ENCODE measurements at regions not wholly inside any gene's neighbourhood (a gene's known extent, or its start where the extent isn't known, plus 50 kb on each side); places are given as distances from the start of the nearest gene placed in this dataset.

- Histone ChIP-seq H3K9ac (ENCODE audit: insufficient read length, low read depth) (no peak overlapping the region), H3K36me3 (ENCODE audit: insufficient read depth, insufficient read length, low read length) (no peaks in the 10 kb centered on the region)
- no peak for TF ChIP-seq YY1 (IDR thresholded peaks at IDR 0.05; ENCODE audit: insufficient read depth, insufficient read length)
- TF ChIP-seq ZNF274 (IDR thresholded peaks at IDR 0.05; ENCODE audit: low read depth, low read length), result no peak
- no peak for TF ChIP-seq SUZ12 (IDR thresholded peaks at IDR 0.05; ENCODE audit: extremely low read depth, insufficient read depth, insufficient read length)
Observed at GRCh38 chr5:96115147-96115807, 153.6 kb upstream of the ELL2 start.

DNA sequence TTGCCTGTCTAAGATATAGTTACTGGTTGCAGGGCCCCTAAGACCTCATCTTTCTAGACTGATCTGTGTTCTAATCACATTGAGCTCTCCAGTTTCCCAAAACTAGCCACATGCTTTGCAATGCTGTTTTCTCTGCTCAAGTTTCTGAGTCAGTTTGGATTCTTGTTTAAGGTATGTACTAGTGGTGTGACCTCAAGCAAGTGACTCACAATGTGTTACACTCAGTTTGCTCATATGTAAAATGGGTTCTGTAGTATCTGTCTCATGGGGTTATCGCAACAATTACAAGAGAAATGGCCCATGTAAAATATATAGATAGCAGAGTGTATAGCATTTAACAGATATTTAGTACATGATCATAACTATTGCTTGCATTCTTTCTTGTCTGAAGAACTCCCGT is 153.1 kb upstream of the ELL2 start:
- no peak for DNase-seq (ENCODE audit: low read depth, low spot score)
- Histone ChIP-seq H3K27me3 (ENCODE audit: insufficient read depth, insufficient read length) (no peaks in the 10 kb centered on the region), H3K9me3 (ENCODE audit: insufficient read depth, low read length) (no peaks in the 10 kb centered on the region), H3K4me3 (ENCODE audit: insufficient read length, low read depth) (no peak overlapping the region), H3K4me1 (ENCODE audit: insufficient read depth, insufficient read length) (no peaks in the 10 kb centered on the region), H3K36me3 (ENCODE audit: insufficient read depth, insufficient read length, low read length) (no peaks in the 10 kb centered on the region), H3K9ac (ENCODE audit: insufficient read length, low read depth) (no peak overlapping the region)
- TF ChIP-seq ZNF274 (IDR thresholded peaks at IDR 0.05; ENCODE audit: low read depth, low read length), result no peak
- no peak for TF ChIP-seq YY1 (IDR thresholded peaks at IDR 0.05; ENCODE audit: insufficient read depth, insufficient read length)
- no peak for TF ChIP-seq SUZ12 (IDR thresholded peaks at IDR 0.05; ENCODE audit: extremely low read depth, insufficient read depth, insufficient read length)

More at GRCh38 chr5:96115147-96115807, 153.6 kb upstream of the ELL2 start:
- Histone ChIP-seq H3K4me3 (ENCODE audit: insufficient read length, low read depth) (no peak overlapping the region), H3K4me1 (ENCODE audit: insufficient read depth, insufficient read length) (no peaks in the 10 kb centered on the region), H3K27me3 (ENCODE audit: insufficient read depth, insufficient read length) (no peaks in the 10 kb centered on the region), H3K9me3 (ENCODE audit: insufficient read depth, low read length) (no peaks in the 10 kb centered on the region)
- no peak for DNase-seq (ENCODE audit: low read depth, low spot score)

- Histone ChIP-seq H3K9me3 (ENCODE audit: insufficient read depth, low read length) (peaks cover 4% of the 10 kb centered on the region; the same call in 1 of the 2 replicates), H3K36me3 (ENCODE audit: insufficient read depth, insufficient read length, low read length) (no peaks in the 10 kb centered on the region), H3K27me3 (ENCODE audit: insufficient read depth, insufficient read length) (no peaks in the 10 kb centered on the region), H3K9ac (ENCODE audit: insufficient read length, low read depth) (no peak overlapping the region), H3K4me1 (ENCODE audit: insufficient read depth, insufficient read length) (no peaks in the 10 kb centered on the region), H3K4me3 (ENCODE audit: insufficient read length, low read depth) (no peak overlapping the region)
- no peak for TF ChIP-seq SUZ12 (IDR thresholded peaks at IDR 0.05; ENCODE audit: extremely low read depth, insufficient read depth, insufficient read length)
- TF ChIP-seq ZNF274 (IDR thresholded peaks at IDR 0.05; ENCODE audit: low read depth, low read length), result no peak
- no peak for TF ChIP-seq YY1 (IDR thresholded peaks at IDR 0.05; ENCODE audit: insufficient read depth, insufficient read length)
- no peak for DNase-seq (ENCODE audit: low read depth, low spot score)
Observed at GRCh38 chr5:96113170-96113939, 151.7 kb upstream of the ELL2 start.

DNA sequence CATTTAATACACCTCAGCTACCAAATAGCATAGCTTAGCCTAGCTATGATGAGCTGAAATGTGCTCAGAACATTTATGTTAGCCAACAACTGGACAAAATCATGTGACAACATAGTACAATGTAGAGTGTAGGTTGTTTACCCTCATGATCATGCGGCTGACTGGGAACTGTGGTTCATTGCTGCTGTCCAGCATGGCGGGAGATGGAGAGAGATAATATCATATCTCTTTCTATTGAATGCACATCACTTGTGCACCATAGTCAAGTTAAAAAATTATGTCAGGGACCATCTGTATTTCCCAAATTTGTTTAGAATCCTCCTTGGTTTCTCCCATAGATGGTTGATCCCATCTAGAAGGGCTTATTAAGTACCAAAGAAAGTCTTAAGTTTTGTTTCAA is 151.1 kb upstream of the ELL2 start:
- H3K4me3 ChIP-seq (ENCODE audit: insufficient read length, low read depth), result no peak overlapping the region
- H3K4me1 ChIP-seq (ENCODE audit: insufficient read depth, insufficient read length), result no peaks in the 10 kb centered on the region
- TF ChIP-seq ZNF274 (IDR thresholded peaks at IDR 0.05; ENCODE audit: low read depth, low read length) (no peak), SUZ12 (IDR thresholded peaks at IDR 0.05; ENCODE audit: extremely low read depth, insufficient read depth, insufficient read length) (no peak), YY1 (IDR thresholded peaks at IDR 0.05; ENCODE audit: insufficient read depth, insufficient read length) (no peak)
- H3K9ac ChIP-seq (ENCODE audit: insufficient read length, low read depth), result no peak overlapping the region
- peaks cover 4% of the 10 kb centered on the region; the same call in 1 of the 2 replicates for H3K9me3 ChIP-seq (ENCODE audit: insufficient read depth, low read length)
- no peaks in the 10 kb centered on the region for H3K36me3 ChIP-seq (ENCODE audit: insufficient read depth, insufficient read length, low read length)
- H3K27me3 ChIP-seq (ENCODE audit: insufficient read depth, insufficient read length), result no peaks in the 10 kb centered on the region
- DNase-seq (ENCODE audit: low read depth, low spot score), result no peak

DNA sequence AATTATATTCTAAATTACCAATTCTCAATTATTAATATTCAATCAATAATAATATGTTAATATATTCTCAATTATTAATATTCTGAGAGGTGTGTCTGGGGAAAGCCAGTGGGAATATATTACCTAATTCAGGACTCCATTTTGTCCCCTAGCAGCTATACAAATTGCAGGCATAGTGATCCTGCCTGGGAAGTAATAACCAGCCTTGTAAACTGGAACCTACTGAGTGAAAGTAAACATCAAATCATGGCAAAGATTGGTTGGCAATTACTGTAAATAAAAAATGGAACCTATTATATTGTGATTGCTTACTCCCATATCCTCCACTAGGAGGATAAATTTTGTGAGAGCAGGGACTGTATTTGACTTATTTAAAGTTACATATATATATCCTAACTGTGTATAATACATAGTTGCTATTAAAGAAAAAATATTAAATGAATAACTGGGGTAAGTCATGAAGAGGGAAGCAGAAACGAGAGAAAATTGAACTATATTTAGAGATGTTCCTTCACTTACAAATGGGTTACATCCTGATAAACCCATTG is 150.5 kb upstream of the ELL2 start:
- H3K9me3 ChIP-seq (ENCODE audit: insufficient read depth, low read length), result peaks cover 4% of the 10 kb centered on the region; the same call in 1 of the 2 replicates
- DNase-seq (ENCODE audit: low read depth, low spot score), result no peak

GRCh38 chr5:96111080-96111756 is 149.6 kb upstream of the ELL2 start:
- H3K4me1 ChIP-seq (ENCODE audit: insufficient read depth, insufficient read length), result no peaks in the 10 kb centered on the region
- H3K9ac ChIP-seq (ENCODE audit: insufficient read length, low read depth), result no peak overlapping the region
- no peak for DNase-seq (ENCODE audit: low read depth, low spot score)
- no peak for TF ChIP-seq ZNF274 (IDR thresholded peaks at IDR 0.05; ENCODE audit: low read depth, low read length)
- TF ChIP-seq YY1 (IDR thresholded peaks at IDR 0.05; ENCODE audit: insufficient read depth, insufficient read length), result no peak
- no peak for TF ChIP-seq SUZ12 (IDR thresholded peaks at IDR 0.05; ENCODE audit: extremely low read depth, insufficient read depth, insufficient read length)
- H3K36me3 ChIP-seq (ENCODE audit: insufficient read depth, insufficient read length, low read length), result no peaks in the 10 kb centered on the region
- no peaks in the 10 kb centered on the region for H3K27me3 ChIP-seq (ENCODE audit: insufficient read depth, insufficient read length)
- H3K9me3 ChIP-seq (ENCODE audit: insufficient read depth, low read length), result peaks cover 4% of the 10 kb centered on the region; the same call in 1 of the 2 replicates
- H3K4me3 ChIP-seq (ENCODE audit: insufficient read length, low read depth), result no peak overlapping the region

More for the DNA sequence above, 150.5 kb upstream of the ELL2 start:
- no peak overlapping the region for H3K4me3 ChIP-seq (ENCODE audit: insufficient read length, low read depth)
- no peaks in the 10 kb centered on the region for H3K4me1 ChIP-seq (ENCODE audit: insufficient read depth, insufficient read length)
- TF ChIP-seq YY1 (IDR thresholded peaks at IDR 0.05; ENCODE audit: insufficient read depth, insufficient read length) (no peak), ZNF274 (IDR thresholded peaks at IDR 0.05; ENCODE audit: low read depth, low read length) (no peak), SUZ12 (IDR thresholded peaks at IDR 0.05; ENCODE audit: extremely low read depth, insufficient read depth, insufficient read length) (no peak)
- H3K27me3 ChIP-seq (ENCODE audit: insufficient read depth, insufficient read length), result no peaks in the 10 kb centered on the region
- no peaks in the 10 kb centered on the region for H3K36me3 ChIP-seq (ENCODE audit: insufficient read depth, insufficient read length, low read length)
- H3K9ac ChIP-seq (ENCODE audit: insufficient read length, low read depth), result no peak overlapping the region
